Non-pigmented ciliary epithelial cell (primary cell): ENCODE measurements at regions not wholly inside any gene's neighbourhood (a gene's known extent, or its start where the extent isn't known, plus 50 kb on each side); places are given as distances from the start of the nearest gene placed in this dataset.

Experiments
- DNase-seq: peaks from one replicate; pipeline ENCODE4 v3.0.0-alpha.2; 2010; ENCODE audit warnings: low read depth

- DNase-seq, result peak; percentile 19
Measured at GRCh38 chr20:11350126-11351005, 567.3 kb upstream of the BTBD3 start.

DNA sequence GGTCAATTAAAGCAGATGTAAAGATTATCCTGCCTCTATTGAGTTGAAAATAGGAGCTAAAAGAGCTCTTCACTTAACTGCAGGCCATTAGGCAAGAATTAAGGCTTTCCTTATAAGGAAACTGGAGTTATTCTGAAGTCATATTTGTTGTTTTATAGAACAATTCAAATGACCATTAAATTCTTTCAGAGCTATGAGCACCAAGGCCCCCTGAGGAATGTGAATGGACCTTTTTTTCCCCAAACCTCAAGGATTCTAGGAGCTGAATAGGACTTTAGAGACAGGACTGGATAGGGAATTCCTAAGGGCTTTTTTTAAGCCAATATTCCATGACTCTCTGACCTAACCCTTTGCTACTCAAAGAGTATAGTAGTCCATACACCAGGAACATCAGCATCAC is 565.7 kb upstream of the BTBD3 start:
- DNase-seq, result no peak

GRCh38 chr20:11354846-11355245 is 562.8 kb upstream of the BTBD3 start:
- no peak for DNase-seq

- DNase-seq, result no peak
Measured at GRCh38 chr20:11355345-11355744, 562.3 kb upstream of the BTBD3 start.

GRCh38 chr20:11356061-11356460 is 561.6 kb upstream of the BTBD3 start:
- DNase-seq, result no peak

DNA sequence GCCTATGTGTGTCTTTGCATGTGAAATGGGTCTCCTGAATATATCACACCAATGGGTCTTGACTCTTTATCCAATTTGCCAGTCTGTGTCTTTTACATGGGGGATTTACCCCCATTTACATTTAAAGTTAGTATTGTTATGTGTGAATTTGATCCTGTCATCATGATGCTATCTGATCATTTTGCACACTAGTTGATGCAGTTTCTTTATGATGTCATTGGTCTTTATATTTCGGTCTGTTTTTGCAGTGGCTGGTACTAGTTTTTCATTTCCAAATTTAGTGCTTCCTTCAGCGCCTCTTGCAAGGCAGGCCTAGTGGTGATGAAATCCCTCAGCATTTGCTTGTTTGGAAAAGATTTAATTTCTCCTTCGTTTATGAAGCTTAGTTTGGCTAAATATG is 555.2 kb upstream of the BTBD3 start:
- no peak for DNase-seq

DNA sequence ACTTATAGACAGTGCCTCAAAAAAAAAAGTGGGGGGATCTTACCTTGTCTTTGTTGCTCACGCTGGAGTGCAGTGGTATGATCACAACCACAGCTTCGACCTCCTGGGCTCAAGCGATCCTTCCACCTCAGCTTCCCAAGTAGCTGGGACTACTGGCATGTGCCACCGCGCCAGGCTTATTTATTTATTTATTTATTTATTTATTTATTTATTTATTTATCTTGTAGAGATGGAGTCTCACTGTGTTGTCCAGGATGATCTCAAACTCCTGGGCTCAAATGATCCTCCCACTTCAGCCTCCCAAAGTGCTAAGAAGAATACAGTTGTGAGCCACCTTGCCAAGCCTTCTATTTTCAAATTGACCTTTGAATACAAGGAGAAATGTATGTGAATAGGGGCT is 553.0 kb upstream of the BTBD3 start:
- no peak for DNase-seq

DNA sequence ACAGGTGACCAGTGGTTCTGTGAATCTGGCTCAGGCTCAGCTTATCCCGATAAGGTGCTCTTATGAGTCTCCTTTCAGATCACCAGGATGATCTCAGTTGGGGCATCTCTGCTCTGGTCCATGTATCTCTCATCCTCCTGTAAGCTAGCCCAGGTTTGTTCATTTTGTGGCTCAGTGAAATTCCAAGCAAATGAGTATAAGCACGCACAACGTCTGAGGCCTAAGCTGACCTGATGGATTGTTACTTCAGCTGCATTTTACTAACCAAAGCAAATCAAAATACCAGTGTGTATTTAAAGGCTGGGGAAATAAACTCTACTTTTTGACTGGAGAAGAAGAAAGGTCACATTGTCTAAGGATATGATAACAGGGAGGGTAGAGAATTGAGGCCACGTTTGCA is 551.0 kb upstream of the BTBD3 start:
- no peak for DNase-seq

- no peak for DNase-seq
Measured at GRCh38 chr20:11368499-11368898, 549.2 kb upstream of the BTBD3 start.

- DNase-seq, result no peak
Measured at GRCh38 chr20:11368965-11369711, 548.6 kb upstream of the BTBD3 start.

DNA sequence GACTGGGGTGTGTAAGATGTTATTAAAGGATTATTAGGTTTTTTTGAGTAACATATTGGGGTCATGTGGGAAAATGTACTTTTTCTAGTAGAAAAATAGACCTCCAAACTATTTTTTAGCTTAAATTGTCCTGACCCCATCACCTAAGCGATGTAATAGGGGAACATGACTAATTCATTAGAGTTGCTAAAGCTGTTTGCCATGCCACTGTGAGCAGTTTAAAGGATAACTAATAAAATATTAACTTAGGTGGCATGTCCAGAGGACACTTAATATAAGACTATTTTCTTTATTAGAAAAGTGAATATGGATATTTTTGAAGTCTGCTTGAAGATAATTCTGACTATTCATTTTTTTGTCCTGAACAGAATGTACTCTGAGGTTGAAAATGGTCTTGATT is 545.9 kb upstream of the BTBD3 start:
- no peak for DNase-seq

GRCh38 chr20:11372876-11373790 is 544.6 kb upstream of the BTBD3 start:
- no peak for DNase-seq

DNA sequence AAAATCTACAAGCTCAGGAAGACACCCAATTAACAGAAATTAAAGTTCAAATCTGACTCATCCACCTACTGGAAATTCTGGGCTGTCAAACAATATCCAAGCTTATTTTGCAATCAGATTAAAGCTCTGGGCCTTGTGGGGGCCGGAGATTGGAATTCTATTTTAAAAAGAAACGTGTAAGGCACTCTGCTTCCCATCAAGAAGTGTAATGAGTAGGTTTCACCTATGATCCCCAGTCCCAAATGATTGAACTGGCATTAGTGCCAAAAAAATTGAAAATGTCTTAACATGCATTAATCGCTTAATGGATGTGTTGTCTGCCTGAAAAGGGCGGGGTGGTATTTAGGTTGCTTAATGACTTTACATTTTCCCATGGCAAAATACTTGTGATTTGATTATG is 542.4 kb upstream of the BTBD3 start:
- DNase-seq, result no peak

DNA sequence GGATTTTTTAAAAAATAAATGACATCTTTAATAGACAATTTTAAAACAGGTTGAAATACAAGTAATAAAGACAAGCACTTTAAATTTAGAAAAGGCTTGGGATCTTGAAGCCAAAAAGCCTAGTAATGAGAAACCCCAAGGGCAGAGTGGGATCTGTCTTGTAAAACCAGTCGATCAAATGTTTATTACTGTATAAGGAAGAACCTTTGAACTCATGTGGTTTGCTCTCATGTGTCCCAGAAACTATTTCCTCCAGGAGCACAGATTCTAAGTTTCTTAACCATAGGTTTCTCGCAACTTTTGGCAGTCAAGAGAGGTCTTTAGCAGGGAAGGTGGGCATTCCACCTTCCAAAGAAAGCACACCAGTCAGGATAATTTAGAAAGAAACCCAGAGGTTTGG is 541.7 kb upstream of the BTBD3 start:
- DNase-seq, result no peak

- no peak for DNase-seq
Measured at GRCh38 chr20:11376420-11376819, 541.3 kb upstream of the BTBD3 start.

DNA sequence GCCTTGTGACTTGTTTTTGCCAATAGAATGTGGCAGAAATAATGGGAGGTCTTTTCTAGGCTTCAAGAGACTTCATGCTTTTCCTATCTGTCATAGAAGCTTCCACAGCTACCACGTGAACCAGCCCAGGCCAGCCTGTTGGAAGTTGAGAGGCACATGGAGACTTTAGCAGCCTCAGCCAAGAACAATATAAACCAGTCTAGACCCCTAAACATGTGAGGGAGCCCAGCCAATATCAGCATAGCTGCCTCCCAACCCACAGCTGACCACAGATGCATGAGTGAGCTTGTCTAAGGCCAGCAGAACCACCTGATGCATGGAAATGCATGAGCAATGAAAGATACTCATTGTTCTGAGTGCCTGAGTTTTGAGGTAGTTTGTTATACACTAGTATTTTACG is 540.7 kb upstream of the BTBD3 start:
- DNase-seq, result peak; percentile 83

DNA sequence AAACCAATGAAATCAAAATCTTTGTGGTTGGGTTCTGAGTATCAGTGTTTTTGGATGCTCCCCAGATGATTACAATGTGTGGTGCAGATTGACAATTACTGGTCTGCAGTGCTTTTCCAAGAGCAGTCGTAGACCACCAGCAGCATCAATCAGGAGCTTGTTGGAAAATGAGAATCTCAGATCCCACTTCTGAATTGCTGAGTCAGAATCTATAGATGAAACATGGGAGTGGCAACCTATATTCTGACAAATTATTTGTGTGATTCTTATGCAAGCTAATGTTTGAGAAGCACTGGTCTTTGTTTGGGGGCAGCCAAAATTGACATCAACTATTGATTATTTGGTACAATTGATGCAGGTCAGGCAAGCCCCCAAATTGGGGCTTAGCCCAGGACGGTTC is 539.9 kb upstream of the BTBD3 start:
- no peak for DNase-seq

- DNase-seq, result no peak
Measured at GRCh38 chr20:11378252-11378651, 539.4 kb upstream of the BTBD3 start.

GRCh38 chr20:11379257-11380011 is 538.3 kb upstream of the BTBD3 start:
- no peak for DNase-seq

DNA sequence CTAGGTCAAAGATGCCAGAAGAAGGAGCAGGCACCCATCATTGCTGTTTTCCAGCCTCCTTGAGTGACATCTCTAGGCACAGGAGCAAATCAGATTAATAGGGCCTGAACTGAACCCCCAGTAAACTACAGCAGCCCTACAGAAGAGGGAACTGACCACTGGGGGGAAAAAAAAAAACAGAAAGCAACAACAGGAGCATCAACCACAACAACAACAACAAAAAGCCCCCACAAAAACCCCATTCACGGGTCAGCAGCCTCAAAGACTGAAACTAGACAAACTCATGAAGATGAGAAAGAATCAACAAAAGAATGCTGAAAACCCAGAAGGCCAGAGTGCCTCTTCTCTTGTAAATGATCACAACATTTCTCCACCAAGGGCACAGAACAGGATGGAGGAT is 537.4 kb upstream of the BTBD3 start:
- no peak for DNase-seq

DNA sequence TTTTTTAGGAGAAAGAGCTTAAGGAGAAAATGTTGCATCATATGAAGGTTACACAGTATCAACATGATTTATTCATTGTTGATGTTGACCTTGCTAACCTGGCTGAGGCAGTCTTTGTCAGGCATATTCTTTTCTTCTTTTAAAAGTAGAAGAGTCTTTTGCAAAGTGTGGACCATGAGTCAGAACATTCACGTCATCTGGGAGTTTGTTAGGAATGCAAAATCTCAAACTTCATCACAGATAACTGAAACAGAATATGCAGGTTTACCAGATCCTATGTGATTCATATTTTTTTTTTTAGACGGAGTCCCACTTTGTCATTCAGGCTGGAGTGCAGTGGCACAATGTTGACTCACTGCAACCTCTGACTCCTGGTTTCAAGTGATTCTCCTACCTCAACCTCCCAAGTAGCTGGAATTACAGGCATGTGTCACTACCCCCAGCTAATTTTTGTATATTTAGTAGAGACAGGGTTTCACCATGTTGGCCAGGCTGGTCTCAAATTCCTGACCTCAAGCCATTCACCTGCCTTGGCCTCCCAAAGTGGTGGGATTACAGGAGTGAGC is 530.4 kb upstream of the BTBD3 start:
- peak; percentile 88 for DNase-seq
